ENCODE measurements at regions not wholly inside any gene's neighbourhood (a gene's known extent, or its start where the extent isn't known, plus 50 kb on each side); places are given as distances from the start of the nearest gene placed in this dataset. TPM values are rescaled to one million over a fixed set of nuclear protein-coding genes. Genes with fewer than 3 reads are reported as not detected.

DNA sequence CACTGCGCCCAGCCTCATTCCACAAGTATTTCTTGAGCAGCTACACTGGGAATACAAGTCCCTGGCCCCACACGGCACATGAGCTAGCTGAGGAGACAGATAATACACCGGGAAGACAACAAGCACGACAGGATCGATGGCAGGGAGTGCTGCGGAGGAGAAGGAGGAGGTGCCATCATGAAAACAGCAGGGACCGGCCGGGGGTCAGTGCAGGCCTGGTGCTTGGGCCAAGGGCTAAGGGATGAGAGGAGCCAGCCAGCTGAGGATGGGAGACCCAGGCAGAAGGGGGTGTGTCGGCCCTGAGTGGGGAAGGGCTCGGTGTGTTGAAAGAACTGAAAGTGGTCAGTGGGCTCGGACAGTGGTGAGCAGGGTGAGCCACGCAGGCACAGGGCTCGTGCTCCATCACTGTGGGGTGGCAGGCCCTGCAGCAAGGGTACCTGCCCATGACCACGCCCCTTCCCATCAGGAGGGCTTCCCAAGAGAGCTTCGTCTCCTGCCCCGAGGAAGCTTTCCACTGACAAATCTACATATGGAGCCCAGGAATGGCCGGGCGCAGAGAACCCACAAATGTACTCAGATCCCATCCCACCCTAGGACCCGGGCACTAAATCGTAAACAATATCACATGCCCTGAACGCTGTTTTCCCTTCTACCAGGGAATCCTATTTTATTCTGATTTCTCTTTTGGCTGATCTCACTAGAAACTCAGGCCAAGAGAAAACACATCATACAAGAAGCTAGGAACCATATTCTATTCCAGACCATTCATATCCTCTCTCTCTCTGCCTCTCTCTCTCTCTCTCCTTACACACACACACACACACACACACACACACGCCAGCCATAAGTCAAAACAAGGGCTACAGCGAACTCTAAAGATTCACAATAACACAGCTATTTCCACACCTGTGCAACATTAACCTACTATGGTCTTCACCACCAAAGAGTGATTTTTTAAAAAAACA, 50.7 kb upstream of the TNRC6C start:
- DNase-seq (ENCODE audit: low spot score) = no peak
- Mint-ChIP-seq H3K27me3 (ENCODE audit: low read depth) (no peaks in the 10 kb centered on the region; the same call in 1 of the 2 replicates), H3K4me3 (no peak overlapping the region), H3K4me1 (peaks cover 20% of the 10 kb centered on the region), H3K36me3 (no peaks in the 10 kb centered on the region), H3K27ac (no peak overlapping the region), H3K9me3 (0 out of 2 replicates have a peak, but pooled peaks cover 4% of the 10 kb centered on the region)
- ChIA-PET CTCF (interaction anchor here (0.7 to 1.5 kb wide), 2 partner anchors 15 to 21 kb away, joined by 3 to 14 read pairs; no protein-coding TSS in a partner anchor), POLR2A (no interaction called here)
- TF ChIP-seq JAZF1 (CRISPR knock-in tag; IDR thresholded peaks at IDR 0.05) = no peak
- no peak for TF ChIP-seq ELF4 (CRISPR knock-in tag; IDR thresholded peaks at IDR 0.05; ENCODE audit: low read depth)
- ATAC-seq = no peak

DNA sequence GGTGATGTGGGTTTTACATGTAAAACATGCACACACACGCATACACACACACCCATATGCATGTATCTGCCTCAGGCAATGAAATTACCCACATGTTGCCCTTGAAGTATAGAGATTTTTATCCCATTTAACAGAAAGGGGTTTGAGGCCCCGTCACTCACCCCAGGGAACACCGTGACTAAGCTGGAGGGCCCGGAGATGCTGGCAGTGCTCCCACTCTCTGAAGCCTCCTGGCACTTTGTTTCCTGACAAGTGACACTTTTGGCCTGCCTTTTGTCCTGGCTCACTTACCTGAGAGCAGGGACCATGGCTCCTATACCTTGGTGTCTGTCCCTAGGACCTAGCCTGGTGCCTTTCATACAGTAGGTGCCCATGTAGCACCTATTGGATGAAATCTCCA, 50.0 kb upstream of the TNRC6C start:
- Mint-ChIP-seq H3K4me3 (no peak overlapping the region), H3K36me3 (no peaks in the 10 kb centered on the region), H3K9me3 (0 out of 2 replicates have a peak, but pooled peaks cover 4% of the 10 kb centered on the region), H3K4me1 (peaks cover 20% of the 10 kb centered on the region), H3K27ac (no peak overlapping the region), H3K27me3 (ENCODE audit: low read depth) (no peaks in the 10 kb centered on the region; the same call in 1 of the 2 replicates)
- CTCF ChIA-PET = interaction anchor here (1.5 kb wide), 1 partner anchor 16 kb away, joined by 14 read pairs; no protein-coding TSS in a partner anchor
- no peak for DNase-seq (ENCODE audit: low spot score)
- POLR2A ChIA-PET = no interaction called here
- ATAC-seq = no peak
- no peak for TF ChIP-seq NFE2L1 (CRISPR knock-in tag; IDR thresholded peaks at IDR 0.05)
- TF ChIP-seq ZNF671 (CRISPR knock-in tag; IDR thresholded peaks at IDR 0.05) = no peak
- TF ChIP-seq JAZF1 (CRISPR knock-in tag; IDR thresholded peaks at IDR 0.05) = no peak
- no peak for TF ChIP-seq SMAD3 (CRISPR knock-in tag; IDR thresholded peaks at IDR 0.05; ENCODE audit: borderline replicate concordance)
- TF ChIP-seq, protein P1, sequence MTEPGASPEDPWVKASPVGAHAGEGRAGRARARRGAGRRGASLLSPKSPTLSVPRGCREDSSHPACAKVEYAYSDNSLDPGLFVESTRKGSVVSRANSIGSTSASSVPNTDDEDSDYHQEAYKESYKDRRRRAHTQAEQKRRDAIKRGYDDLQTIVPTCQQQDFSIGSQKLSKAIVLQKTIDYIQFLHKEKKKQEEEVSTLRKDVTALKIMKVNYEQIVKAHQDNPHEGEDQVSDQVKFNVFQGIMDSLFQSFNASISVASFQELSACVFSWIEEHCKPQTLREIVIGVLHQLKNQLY (CRISPR knock-in tag; IDR thresholded peaks at IDR 0.05) = no peak
- TF ChIP-seq NFATC4 (CRISPR knock-in tag; IDR thresholded peaks at IDR 0.05) = no peak
- TF ChIP-seq ZBTB21 (CRISPR knock-in tag; IDR thresholded peaks at IDR 0.05; ENCODE audit: borderline replicate concordance) = no peak
- TF ChIP-seq, protein P2, sequence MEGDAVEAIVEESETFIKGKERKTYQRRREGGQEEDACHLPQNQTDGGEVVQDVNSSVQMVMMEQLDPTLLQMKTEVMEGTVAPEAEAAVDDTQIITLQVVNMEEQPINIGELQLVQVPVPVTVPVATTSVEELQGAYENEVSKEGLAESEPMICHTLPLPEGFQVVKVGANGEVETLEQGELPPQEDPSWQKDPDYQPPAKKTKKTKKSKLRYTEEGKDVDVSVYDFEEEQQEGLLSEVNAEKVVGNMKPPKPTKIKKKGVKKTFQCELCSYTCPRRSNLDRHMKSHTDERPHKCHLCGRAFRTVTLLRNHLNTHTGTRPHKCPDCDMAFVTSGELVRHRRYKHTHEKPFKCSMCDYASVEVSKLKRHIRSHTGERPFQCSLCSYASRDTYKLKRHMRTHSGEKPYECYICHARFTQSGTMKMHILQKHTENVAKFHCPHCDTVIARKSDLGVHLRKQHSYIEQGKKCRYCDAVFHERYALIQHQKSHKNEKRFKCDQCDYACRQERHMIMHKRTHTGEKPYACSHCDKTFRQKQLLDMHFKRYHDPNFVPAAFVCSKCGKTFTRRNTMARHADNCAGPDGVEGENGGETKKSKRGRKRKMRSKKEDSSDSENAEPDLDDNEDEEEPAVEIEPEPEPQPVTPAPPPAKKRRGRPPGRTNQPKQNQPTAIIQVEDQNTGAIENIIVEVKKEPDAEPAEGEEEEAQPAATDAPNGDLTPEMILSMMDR (IDR thresholded peaks at IDR 0.05) = no peak
- TF ChIP-seq, protein P3, sequence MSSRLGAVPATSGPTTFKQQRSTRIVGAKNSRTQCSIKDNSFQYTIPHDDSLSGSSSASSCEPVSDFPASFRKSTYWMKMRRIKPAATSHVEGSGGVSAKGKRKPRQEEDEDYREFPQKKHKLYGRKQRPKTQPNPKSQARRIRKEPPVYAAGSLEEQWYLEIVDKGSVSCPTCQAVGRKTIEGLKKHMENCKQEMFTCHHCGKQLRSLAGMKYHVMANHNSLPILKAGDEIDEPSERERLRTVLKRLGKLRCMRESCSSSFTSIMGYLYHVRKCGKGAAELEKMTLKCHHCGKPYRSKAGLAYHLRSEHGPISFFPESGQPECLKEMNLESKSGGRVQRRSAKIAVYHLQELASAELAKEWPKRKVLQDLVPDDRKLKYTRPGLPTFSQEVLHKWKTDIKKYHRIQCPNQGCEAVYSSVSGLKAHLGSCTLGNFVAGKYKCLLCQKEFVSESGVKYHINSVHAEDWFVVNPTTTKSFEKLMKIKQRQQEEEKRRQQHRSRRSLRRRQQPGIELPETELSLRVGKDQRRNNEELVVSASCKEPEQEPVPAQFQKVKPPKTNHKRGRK (CRISPR knock-in tag; IDR thresholded peaks at IDR 0.05; ENCODE audit: borderline replicate concordance) = no peak
- TF ChIP-seq, protein P4, sequence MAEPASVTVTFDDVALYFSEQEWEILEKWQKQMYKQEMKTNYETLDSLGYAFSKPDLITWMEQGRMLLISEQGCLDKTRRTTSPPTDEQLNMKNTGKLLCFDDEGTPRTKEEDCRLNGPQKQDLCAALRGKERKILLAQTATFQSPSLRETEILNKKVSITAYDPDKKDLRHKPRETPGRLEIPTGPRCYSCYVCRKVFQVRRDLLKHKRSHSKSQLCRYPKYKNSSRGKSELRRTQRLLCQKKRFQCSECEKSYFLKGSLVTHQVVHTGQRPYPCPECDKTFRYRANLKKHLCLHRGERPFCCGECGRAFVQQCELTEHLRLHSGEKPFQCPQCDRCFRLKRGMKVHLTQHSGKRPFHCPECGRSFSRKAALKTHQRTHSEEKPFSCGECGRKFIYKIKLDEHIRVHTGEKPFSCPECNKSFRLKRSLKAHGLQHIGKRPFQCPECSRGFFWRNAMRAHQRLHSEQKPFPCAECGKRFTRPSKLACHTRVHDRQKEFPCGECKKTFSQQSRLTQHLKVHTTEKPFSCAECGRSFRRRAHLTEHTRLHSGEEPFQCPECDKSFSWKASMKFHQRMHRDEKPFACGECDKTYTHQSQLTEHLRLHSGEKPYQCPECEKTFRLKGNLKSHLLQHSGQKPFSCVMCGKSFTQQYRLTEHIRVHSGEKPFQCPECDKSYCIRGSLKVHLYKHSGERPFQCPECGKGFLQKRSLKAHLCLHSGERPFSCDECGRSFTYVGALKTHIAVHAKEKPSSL (CRISPR knock-in tag; conservative IDR thresholded peaks at IDR 0.05) = no peak
- TF ChIP-seq, protein P5, sequence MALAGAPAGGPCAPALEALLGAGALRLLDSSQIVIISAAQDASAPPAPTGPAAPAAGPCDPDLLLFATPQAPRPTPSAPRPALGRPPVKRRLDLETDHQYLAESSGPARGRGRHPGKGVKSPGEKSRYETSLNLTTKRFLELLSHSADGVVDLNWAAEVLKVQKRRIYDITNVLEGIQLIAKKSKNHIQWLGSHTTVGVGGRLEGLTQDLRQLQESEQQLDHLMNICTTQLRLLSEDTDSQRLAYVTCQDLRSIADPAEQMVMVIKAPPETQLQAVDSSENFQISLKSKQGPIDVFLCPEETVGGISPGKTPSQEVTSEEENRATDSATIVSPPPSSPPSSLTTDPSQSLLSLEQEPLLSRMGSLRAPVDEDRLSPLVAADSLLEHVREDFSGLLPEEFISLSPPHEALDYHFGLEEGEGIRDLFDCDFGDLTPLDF (CRISPR knock-in tag; IDR thresholded peaks at IDR 0.05) = no peak

Small RNAs in the stretch of these regions (microRNA-seq; reads per million reads assigned to microRNA genes)
- gene MIR4316 (ENCODE audit: borderline number of aligned reads) = not detected

Measured in WTC11 (cell line).